ENCODE measurements at regions not wholly inside any gene's neighbourhood (a gene's known extent, or its start where the extent isn't known, plus 50 kb on each side); places are given as distances from the start of the nearest gene placed in this dataset.

DNA sequence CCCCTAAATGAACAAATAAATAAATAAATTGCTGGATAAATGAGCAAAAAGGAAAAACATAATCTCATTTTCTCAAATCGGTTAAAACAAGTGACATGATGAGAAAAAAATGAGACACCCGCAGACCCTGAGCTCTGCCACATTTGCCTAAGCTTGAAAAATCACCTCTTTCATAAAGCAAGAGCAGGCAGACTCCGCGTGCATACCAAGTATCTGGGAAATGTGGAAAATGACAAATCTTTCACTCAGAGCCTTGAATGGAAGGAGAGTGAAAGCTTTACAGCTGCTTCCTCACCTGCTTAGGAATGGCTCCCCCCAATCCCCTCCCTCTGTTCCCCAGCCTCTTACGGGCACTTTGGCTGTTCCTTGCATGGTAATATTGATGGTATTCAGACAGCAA, 355.5 kb upstream of the SUCLG2 start:
- TF ChIP-seq, protein P1, sequence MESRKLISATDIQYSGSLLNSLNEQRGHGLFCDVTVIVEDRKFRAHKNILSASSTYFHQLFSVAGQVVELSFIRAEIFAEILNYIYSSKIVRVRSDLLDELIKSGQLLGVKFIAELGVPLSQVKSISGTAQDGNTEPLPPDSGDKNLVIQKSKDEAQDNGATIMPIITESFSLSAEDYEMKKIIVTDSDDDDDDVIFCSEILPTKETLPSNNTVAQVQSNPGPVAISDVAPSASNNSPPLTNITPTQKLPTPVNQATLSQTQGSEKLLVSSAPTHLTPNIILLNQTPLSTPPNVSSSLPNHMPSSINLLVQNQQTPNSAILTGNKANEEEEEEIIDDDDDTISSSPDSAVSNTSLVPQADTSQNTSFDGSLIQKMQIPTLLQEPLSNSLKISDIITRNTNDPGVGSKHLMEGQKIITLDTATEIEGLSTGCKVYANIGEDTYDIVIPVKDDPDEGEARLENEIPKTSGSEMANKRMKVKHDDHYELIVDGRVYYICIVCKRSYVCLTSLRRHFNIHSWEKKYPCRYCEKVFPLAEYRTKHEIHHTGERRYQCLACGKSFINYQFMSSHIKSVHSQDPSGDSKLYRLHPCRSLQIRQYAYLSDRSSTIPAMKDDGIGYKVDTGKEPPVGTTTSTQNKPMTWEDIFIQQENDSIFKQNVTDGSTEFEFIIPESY (IDR thresholded peaks at IDR 0.05; ENCODE audit: borderline replicate concordance, low read depth) = no peak
- TF ChIP-seq RFX5 (IDR thresholded peaks at IDR 0.05; ENCODE audit: low read length) = no peak
- no peak for TF ChIP-seq CTCF (IDR thresholded peaks at IDR 0.05)
- TF ChIP-seq CHD2 (IDR thresholded peaks at IDR 0.05; ENCODE audit: low read length, partially characterized antibody) = no peak
- no peak for TF ChIP-seq REST (IDR thresholded peaks at IDR 0.05; ENCODE audit: low read depth, low read length)
- TF ChIP-seq EP300 (IDR thresholded peaks at IDR 0.05; ENCODE audit: borderline replicate concordance in 1 of 2, low read depth in 1 of 2, low read length in 1 of 2) = no peak
- TF ChIP-seq EZH2phosphoT487 (IDR thresholded peaks at IDR 0.05; ENCODE audit: borderline replicate concordance, low read depth) = no peak
- TF ChIP-seq ELF1 (IDR thresholded peaks at IDR 0.05) = no peak
